HL-60 (cell line): ENCODE measurements at regions not wholly inside any gene's neighbourhood (a gene's known extent, or its start where the extent isn't known, plus 50 kb on each side); places are given as distances from the start of the nearest gene placed in this dataset.

Experiments used
- CTCF ChIP-seq: IDR thresholded peaks from one replicate; pipeline ENCODE4 v1.5.1; 2011; ENCODE audit warnings: low read length, control low read depth, inconsistent platforms; ENCODE audit not compliant: insufficient read depth
- POLR2AphosphoS5 ChIP-seq: IDR thresholded peaks from 2 replicates; pipeline ENCODE4 v1.6.1; 2012; ENCODE audit warnings: low read depth
- REST ChIP-seq: IDR thresholded peaks from 2 replicates; pipeline ENCODE4 v1.6.1; 2012; ENCODE audit warnings: low read depth; ENCODE audit not compliant: insufficient replicate concordance
- SPI1 ChIP-seq: IDR thresholded peaks from 2 replicates; pipeline ENCODE4 v1.6.1; 2012; ENCODE audit warnings: low read depth, mild to moderate bottlenecking, borderline replicate concordance

- TF ChIP-seq CTCF (no peak), POLR2AphosphoS5 (no peak), SPI1 (no peak), REST (no peak)
These were observed 393.6 kb upstream of the JAG1 start for GRCh38 chr20:11067359-11067758.
